ENCODE measurements at regions not wholly inside any gene's neighbourhood (a gene's known extent, or its start where the extent isn't known, plus 50 kb on each side); places are given as distances from the start of the nearest gene placed in this dataset.
"Not testable (repeated sequence)": the region's sequence is repeated elsewhere in the genome, so short reads cannot be mapped to it uniquely, and the experiment has no call there.

DNA sequence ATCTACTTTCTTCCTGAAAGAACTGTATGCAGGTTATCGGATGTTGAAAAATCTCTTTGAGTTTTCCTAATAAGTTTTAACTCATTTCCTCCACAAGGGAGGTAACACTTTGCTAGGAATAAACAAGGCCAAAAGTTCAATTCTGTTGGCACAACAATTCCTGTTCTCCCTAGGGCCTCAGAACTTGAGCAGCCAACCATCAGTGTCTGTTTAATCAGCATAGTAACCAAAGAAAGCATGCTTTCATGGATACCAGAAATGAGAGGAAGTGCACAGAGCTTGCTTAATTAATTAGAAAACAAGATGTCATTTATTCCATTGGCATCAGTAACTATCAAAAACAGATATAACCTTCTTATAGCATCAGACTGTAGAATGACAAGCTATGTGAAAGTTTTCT, 503.2 kb upstream of the CNTNAP5 start (continued):
- TF ChIP-seq, protein P1, sequence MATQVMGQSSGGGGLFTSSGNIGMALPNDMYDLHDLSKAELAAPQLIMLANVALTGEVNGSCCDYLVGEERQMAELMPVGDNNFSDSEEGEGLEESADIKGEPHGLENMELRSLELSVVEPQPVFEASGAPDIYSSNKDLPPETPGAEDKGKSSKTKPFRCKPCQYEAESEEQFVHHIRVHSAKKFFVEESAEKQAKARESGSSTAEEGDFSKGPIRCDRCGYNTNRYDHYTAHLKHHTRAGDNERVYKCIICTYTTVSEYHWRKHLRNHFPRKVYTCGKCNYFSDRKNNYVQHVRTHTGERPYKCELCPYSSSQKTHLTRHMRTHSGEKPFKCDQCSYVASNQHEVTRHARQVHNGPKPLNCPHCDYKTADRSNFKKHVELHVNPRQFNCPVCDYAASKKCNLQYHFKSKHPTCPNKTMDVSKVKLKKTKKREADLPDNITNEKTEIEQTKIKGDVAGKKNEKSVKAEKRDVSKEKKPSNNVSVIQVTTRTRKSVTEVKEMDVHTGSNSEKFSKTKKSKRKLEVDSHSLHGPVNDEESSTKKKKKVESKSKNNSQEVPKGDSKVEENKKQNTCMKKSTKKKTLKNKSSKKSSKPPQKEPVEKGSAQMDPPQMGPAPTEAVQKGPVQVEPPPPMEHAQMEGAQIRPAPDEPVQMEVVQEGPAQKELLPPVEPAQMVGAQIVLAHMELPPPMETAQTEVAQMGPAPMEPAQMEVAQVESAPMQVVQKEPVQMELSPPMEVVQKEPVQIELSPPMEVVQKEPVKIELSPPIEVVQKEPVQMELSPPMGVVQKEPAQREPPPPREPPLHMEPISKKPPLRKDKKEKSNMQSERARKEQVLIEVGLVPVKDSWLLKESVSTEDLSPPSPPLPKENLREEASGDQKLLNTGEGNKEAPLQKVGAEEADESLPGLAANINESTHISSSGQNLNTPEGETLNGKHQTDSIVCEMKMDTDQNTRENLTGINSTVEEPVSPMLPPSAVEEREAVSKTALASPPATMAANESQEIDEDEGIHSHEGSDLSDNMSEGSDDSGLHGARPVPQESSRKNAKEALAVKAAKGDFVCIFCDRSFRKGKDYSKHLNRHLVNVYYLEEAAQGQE (IDR thresholded peaks at IDR 0.05; ENCODE audit: unreplicated experiment) = no peak
- TF ChIP-seq ZNF114 (CRISPR knock-in tag; IDR thresholded peaks at IDR 0.05) (no peak), EZH2phosphoT487 (IDR thresholded peaks at IDR 0.05; ENCODE audit: unreplicated experiment) (no peak)

DNA sequence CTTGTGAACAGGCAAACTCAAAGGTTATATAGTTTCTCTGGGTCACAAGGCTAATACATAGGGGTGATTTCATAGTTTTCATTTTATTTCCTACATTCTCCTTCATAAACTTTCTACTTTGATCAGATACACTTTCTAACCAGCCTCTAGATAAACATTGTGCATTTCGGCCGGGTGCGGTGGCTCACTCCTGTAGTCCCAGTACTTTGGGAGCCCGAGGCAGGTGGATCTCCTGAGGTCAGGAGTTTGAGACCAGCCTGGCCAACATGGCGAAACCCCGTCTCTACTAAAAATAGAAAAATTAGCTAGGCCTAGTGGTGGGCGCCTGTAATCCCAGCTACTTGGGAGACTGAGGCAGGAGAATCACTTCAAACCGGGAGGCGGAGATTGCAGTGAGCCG, 502.6 kb upstream of the CNTNAP5 start:
- ATAC-seq; H3K27me3 ChIP-seq (ENCODE audit: insufficient read depth); H3K27ac ChIP-seq (ENCODE audit: low read depth); DNase-seq (ENCODE audit: low spot score); H3K79me2 ChIP-seq (replicated peaks; ENCODE audit: insufficient read depth); H4K20me1 ChIP-seq (replicated peaks; ENCODE audit: insufficient read depth); H3K9me2 ChIP-seq (ENCODE audit: insufficient read depth); H3K4me2 ChIP-seq; H3F3A ChIP-seq (replicated peaks; ENCODE audit: low read depth); H3K36me3 ChIP-seq (ENCODE audit: insufficient read depth); H3K27me3 Mint-ChIP-seq (ENCODE audit: insufficient read depth, low read depth, poor library complexity); H3K4me1 ChIP-seq (ENCODE audit: insufficient read depth); H2AFZ ChIP-seq; H3K4me1 Mint-ChIP-seq; H3K27ac Mint-ChIP-seq; H3K4me3 ChIP-seq; H3K4me3 Mint-ChIP-seq: not testable (repeated sequence)
- H3K9me3 Mint-ChIP-seq = peaks cover 22% of the 10 kb centered on the region
- peaks cover 10% of the 10 kb centered on the region for H3K36me3 Mint-ChIP-seq (ENCODE audit: low read depth)

DNA sequence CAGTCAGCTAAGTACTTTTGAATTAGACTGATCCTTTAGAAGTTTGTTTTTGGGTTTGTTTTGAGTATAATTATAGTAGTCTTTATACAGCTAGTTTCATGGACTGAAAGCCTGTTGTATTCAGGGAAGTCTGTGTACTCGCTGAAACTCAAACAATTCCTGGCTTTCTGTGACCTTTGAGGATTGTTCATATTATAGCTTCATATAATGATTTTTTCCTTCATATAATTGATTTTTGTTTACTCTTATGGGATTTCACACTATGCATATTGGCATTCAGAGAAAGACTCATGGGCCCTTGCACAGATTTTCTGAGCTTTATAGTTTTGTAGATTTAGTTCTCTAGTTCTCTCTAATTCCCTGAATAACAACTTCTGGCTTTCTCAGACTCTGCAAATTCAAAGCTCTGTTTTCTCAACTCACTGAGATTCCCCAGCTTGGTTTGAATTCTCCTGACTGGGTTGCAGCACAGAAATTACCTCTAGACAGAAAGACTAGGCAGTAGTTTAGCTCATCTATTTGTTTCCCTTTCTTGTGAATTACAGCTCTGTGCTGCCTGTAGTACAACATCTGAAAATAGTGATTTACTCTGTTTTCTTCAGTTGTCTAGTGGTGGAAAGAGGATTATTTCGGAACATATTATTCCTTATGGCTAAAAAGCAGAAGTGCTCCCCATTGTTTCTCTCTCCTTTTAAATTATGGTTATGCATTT, 495.9 kb upstream of the CNTNAP5 start:
- Mint-ChIP-seq H3K4me3 (no peak overlapping the region), H3K9me3 (peaks cover 23% of the 10 kb centered on the region), H3K27me3 (ENCODE audit: insufficient read depth, low read depth, poor library complexity) (peaks cover 4% of the 10 kb centered on the region), H3K27ac (no peak overlapping the region), H3K4me1 (no peaks in the 10 kb centered on the region), H3K36me3 (ENCODE audit: low read depth) (peaks cover 8% of the 10 kb centered on the region)
- H3K4me1 ChIP-seq (ENCODE audit: insufficient read depth) = no peaks in the 10 kb centered on the region
- H3K4me3 ChIP-seq = no peak overlapping the region
- H3K9me2 ChIP-seq (ENCODE audit: insufficient read depth) = 0 out of 2 replicates have a peak, but pooled peaks cover 8% of the 10 kb centered on the region
- no peak overlapping the region for H2AFZ ChIP-seq
- H3K27ac ChIP-seq (ENCODE audit: low read depth) = no peak overlapping the region
- no peaks in the 10 kb centered on the region for H3K79me2 ChIP-seq (replicated peaks; ENCODE audit: insufficient read depth)
- no peaks in the 10 kb centered on the region for H3F3A ChIP-seq (replicated peaks; ENCODE audit: low read depth)
- no peaks in the 10 kb centered on the region for H3K27me3 ChIP-seq (ENCODE audit: insufficient read depth)
- ATAC-seq = no peak
- no peak for DNase-seq (ENCODE audit: low spot score)
- no peaks in the 10 kb centered on the region for H4K20me1 ChIP-seq (replicated peaks; ENCODE audit: insufficient read depth)
- H3K36me3 ChIP-seq (ENCODE audit: insufficient read depth) = peaks cover 4% of the 10 kb centered on the region; the same call in 1 of the 2 replicates
- no peak overlapping the region for H3K4me2 ChIP-seq
- TF ChIP-seq POLR2AphosphoS5 (IDR thresholded peaks at IDR 0.05; ENCODE audit: low read depth) = no peak
- TF ChIP-seq, protein P1 (IDR thresholded peaks at IDR 0.05; ENCODE audit: unreplicated experiment) = no peak
- TF ChIP-seq, protein P2, sequence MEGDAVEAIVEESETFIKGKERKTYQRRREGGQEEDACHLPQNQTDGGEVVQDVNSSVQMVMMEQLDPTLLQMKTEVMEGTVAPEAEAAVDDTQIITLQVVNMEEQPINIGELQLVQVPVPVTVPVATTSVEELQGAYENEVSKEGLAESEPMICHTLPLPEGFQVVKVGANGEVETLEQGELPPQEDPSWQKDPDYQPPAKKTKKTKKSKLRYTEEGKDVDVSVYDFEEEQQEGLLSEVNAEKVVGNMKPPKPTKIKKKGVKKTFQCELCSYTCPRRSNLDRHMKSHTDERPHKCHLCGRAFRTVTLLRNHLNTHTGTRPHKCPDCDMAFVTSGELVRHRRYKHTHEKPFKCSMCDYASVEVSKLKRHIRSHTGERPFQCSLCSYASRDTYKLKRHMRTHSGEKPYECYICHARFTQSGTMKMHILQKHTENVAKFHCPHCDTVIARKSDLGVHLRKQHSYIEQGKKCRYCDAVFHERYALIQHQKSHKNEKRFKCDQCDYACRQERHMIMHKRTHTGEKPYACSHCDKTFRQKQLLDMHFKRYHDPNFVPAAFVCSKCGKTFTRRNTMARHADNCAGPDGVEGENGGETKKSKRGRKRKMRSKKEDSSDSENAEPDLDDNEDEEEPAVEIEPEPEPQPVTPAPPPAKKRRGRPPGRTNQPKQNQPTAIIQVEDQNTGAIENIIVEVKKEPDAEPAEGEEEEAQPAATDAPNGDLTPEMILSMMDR (conservative IDR thresholded peaks at IDR 0.05; ENCODE audit: low read depth in 2 of 2) = no peak
- no peak for TF ChIP-seq EZH2phosphoT487 (IDR thresholded peaks at IDR 0.05; ENCODE audit: unreplicated experiment)
- no peak for TF ChIP-seq STAT1 (IDR thresholded peaks at IDR 0.05; ENCODE audit: unreplicated experiment)
- TF ChIP-seq EZH2 (IDR thresholded peaks at IDR 0.05; ENCODE audit: low read depth, unreplicated experiment) = no peak

Data from GM23338 (cell line).